ENCODE measurements at regions not wholly inside any gene's neighbourhood (a gene's known extent, or its start where the extent isn't known, plus 50 kb on each side); places are given as distances from the start of the nearest gene placed in this dataset.

DNA sequence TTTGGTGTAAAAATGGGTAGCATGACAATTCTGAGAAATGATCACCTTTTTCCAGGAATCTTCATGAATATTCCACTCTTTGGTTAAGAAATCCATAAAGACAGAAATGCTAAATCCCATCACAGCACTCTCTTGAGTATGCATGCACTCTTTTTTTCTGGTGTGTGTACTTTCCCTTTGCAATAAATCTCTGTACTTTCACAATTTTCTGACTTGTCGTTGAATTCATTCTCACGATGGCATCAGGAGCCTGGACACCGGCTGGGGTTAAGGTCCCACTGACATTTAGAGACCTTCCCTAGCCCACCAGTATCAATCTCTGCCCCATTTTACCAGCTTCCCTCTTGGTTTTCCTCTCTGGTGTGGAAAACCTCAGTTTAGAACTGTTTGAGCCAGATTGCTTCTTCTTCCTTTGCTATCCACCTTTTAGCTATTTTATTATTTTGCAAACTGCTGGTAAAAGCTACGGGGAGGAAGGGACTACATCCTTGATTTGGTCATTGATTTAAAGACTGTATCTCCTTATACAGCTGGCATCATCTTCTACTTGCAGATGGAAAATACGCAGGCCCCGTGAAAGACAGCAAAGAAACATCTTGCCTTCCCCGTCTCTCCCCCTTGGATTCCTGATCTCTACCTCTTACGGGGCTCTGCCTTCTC is 59.9 kb upstream of the ZFR start:
- peak; percentile 10 for DNase-seq (ENCODE audit: low spot score)

DNA sequence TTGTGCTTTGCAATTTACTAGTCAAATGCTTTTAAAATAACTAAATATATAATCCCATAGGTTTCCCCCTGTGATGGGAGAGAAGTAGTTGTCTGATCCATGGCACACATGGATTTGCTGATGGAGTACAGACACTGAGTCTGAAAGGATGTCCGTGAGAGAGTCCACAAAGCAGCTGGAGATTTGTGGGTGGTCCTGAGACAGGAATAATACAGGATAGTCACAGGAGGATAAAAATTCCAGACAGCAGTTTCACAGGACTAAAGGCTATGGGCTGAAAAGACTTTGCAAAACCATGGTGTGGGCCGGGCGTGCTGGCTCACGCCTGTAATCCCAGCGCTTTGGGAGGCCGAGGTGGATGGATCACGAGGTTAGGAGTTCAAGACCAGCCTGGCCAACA is 58.7 kb upstream of the ZFR start:
- no peak for DNase-seq (ENCODE audit: low spot score)

DNA sequence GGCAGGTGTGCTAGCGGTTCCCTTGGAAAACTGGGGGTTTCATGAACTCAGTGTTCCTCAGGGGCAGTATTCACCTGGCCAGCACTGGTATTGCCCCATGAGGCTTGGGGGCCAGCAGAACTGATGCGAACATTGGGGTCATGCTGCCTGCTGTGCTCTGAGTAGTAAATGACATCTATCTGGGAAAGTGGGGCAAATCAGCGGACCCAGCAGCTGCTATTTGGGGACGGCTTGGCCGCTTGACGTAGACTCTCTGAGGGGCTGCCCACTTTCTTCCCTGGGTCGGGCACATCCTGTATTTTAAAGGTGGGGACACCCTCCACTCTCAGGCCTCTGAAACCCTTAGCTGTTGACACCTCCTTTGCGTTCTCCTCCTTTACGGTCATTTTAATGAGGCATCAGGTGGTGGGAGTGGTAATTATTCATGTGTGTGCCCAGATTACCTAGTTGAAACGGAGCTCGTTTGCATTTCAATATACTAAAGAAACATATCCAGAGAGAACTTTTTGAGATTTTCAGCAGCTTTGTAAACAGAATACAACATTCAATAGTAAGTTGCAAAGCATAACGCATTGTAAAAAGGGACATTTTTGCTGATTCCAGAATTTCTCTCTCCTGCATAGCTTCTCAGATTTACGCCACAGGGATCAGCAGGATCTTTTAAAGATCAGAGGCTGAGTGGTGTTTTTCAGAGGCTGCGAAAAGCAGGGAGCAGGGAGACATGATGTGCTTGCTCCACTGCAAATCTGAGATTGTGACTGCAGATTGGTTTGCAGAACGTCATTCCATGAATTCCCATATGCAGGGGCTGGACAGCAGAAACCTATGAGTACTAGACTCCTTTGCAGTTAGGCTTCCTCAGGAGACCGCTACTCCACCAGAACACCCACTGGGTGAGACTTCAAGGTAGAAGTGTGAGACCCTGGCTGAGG is 56.8 kb upstream of the ZFR start:
- no peak for DNase-seq (ENCODE audit: low spot score)

- DNase-seq (ENCODE audit: low spot score) = no peak
Observed at GRCh38 chr5:32500181-32500580, 55.6 kb upstream of the ZFR start.

- no peak for DNase-seq (ENCODE audit: low spot score)
Observed at GRCh38 chr5:32499261-32499660, 54.7 kb upstream of the ZFR start.

GRCh38 chr5:32498484-32498883 is 53.9 kb upstream of the ZFR start:
- DNase-seq (ENCODE audit: low spot score) = no peak

DNA sequence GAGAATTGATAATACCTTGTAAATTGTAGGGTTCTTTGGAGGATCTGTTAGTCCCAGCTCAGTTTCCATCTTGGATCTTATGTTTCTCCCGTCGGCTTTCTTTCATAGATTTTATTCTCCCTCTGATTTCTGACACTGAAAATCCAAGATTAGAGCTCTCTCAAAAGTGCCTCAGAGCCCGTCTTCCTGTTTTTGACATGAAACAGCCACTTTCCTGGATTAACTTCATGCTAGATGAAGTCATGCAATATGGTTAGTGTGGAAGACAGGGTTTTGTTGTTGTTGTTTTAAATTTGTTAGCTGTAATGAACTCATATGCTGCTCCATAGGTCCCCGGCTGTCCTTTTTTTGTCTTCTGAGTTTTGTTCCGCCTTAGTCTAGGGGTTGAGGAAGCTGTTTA is 51.6 kb upstream of the ZFR start:
- no peak for DNase-seq (ENCODE audit: low spot score)

DNA sequence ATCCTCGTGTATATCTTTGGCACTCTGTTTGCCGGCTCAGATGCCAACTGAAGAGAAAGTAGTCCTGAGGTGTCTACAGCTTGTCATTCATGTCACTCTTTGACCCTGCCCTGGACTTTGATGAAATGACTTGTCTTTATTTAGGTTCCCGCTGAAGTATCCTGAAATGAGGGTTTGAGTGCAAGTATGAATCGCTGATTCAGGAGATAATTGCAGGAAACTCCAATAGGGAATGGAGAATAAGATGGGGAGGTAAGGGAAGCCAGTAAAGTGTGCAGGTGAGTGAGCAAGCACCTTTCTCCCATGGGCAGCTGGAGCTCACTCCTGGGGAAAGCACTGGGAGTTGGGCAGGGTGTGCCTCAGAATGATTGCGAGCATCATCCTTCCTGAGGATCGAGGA is 50.3 kb upstream of the ZFR start:
- DNase-seq (ENCODE audit: low spot score) = no peak
